ENCODE measurements at regions not wholly inside any gene's neighbourhood (a gene's known extent, or its start where the extent isn't known, plus 50 kb on each side); places are given as distances from the start of the nearest gene placed in this dataset.
A peak's percentile ranks its signal among the peaks of the same experiment; 100 is the strongest.
"Not testable (repeated sequence)": the region's sequence is repeated elsewhere in the genome, so short reads cannot be mapped to it uniquely, and the experiment has no call there.

- no peak for DNase-seq
Measured at GRCh38 chr13:86425170-86425815, 626.1 kb upstream of the SLITRK6 start.

GRCh38 chr13:86426437-86426836 lies 627.2 kb upstream of the SLITRK6 start:
- DNase-seq: no peak

DNA sequence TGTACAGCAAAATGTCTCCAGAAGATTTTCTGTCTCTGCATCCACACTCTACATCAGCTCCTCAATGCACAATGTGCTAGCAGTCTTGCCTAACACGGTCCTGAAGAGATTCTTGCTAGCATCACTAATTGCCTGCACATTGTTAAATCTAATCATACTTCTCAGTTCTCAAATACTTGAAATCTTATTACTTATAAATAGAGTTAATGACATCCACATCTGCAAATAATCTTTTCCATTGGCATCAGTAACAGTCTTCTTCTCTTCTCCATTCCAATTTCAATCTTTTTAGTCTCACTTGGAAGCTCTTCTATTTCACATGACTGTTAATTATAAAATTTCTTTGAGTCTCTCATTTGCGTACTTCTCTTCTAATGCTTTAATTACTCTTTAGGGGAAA lies 630.5 kb upstream of the SLITRK6 start:
- DNase-seq: no peak

DNA sequence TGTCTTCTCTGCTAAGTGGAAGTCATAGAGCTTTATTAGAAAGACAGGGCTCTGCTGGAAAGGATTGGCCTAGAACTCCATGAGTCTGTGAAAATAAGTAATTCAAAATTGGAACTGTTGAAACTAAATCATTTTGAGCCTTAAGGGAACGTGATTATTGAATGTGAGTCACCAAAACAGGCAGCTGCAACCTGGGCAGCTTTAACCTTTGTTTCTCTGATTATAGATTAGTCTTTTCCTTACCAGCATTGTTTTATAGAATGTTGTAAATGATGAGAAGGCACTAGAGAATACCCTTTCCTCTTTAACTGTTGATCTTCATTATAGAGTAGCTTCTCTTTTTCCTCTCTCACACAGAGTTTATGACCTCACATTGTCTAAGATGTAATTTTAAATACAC lies 638.8 kb upstream of the SLITRK6 start:
- DNase-seq: no peak

- no peak for DNase-seq
Measured at GRCh38 chr13:86445206-86445605, 646.0 kb upstream of the SLITRK6 start.

DNA sequence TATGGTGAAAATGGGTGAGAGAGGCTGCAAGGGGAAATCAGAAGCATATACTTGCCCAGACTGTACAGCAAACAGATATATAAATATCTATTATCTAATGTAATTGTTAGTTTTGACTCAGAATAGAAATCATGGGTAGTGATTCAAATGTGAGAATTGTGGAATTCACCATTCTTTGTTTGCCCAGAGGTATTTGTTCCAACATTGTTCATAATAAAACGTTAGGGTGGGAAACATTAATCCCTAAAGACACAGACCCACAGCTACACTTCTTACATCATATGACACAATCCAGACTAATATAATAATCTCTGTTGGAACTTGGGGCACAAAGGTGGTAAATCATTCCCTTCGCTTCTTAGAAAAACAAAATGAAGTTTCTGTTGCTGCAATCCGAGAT lies 646.5 kb upstream of the SLITRK6 start:
- DNase-seq: no peak

- DNase-seq: peak in 3 of 51 donors; percentile 5 to 30 (median 9)
Measured at GRCh38 chr13:86446311-86446710, 647.1 kb upstream of the SLITRK6 start.

DNA sequence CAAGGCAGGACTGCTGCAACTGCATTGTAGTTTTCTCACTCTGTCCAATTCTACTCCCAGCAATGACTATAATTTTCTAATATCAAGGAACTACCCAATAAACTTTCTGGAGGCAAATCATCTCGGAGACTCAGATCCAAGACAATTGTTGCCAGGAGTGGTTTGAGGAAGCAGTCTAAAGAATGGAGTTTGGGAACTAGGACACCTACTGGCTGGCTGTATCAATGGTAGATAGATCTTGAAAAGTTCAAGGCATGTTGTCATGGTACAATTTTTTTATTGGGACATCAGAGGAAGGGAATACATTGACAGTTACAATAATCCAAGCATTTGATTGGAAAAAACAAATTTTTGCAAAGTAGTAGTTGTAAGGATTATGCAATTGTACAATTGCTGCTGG lies 648.3 kb upstream of the SLITRK6 start:
- no peak for DNase-seq

- no peak for DNase-seq
Measured at GRCh38 chr13:86462011-86462410, 662.8 kb upstream of the SLITRK6 start.

GRCh38 chr13:86464193-86464592 lies 665.0 kb upstream of the SLITRK6 start:
- DNase-seq: no peak

DNA sequence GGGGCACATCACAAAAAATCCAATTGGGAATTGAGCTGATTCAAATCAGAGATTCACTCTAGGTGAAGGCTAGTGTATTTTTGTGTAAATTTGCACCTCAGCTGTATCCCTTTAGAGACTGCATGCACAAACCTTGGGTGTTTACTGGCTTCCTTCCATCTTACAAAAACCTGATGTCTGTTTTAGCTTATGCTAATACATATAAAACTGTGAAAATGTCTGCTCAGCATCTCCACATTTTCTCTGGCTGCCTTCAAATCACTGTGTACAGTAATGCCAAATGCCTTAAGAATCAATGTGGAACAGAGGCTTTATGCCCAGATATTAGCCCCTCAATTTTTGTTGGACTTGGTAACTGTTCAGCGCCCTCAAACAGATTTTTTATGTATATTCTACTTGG lies 675.8 kb upstream of the SLITRK6 start:
- no peak for DNase-seq

DNA sequence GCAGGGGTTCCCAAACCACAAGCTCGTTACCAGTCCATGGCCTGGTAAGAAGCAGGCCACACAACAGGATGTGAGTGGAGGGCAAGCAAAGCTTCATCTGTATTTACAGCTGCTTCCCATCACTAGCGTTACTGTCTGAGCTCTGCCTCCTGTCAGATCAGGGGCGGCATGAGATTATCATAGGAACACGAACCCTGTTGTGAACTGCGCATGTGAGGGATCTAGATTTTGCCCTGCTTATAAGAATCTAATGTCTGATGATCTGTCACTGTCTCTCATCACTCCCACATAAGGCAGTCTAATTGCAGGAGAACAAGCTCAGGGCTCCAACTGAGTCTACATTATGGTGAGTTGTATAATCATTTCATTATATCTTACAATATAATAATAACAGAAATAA lies 677.4 kb upstream of the SLITRK6 start:
- DNase-seq: no peak

DNA sequence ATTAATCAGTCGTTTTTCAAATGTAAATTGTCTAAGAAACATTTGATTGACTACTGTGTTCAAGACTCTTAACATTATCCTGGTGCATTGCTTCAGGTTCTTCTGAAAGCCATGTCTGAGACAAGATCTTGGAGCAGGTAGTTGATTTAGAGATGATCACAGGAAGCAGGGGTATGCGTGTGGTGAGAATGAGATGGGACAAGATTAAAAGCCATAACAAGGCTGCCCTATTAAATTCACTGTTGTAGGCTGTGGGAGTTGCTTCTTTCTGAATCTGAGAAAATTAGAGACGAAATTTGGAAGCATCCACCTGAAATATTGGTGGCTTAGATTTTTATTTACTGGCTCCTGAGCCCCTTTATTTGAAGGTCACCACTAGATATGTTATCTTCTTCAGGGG lies 687.4 kb upstream of the SLITRK6 start:
- no peak for DNase-seq

DNA sequence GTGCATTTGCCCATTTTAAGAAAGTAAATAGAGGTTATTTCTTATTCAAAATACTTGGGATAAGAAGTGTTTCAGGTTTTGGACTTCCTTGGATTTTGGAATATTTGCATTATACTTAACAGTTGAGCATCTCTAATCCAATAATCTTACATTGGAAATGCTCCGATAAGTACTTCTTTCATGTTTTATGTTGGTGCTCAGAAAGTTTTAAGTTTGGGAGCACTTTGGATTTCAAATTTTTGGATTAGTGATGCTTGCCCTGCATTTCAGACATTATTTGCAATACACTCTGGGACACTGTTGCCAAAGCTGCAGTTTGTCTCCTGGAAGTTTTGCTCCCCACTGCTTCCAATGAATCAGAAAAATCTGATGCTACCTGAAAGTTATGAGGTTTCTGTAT lies 691.9 kb upstream of the SLITRK6 start:
- DNase-seq: no peak

DNA sequence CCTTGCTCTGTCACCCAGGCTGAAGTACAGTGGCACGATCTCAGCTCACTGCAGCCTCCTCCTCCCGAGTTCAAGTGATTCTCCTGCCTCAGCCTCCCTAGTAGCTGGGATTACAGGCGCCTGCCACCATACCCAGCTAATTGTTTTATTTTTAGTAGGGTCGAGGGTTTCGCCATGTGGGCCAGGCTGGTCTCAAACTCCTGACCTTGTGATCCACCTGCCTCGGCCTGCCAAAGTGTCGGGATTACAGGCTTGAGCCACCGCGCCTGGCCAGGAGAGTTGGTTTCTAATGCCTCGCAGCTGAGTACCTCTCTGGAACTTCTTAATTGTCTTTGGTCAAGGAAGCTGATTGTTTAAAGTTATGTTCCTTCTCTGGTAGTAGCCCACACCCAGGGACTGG lies 702.7 kb upstream of the SLITRK6 start:
- not testable (repeated sequence) for DNase-seq

GRCh38 chr13:86510792-86511191 lies 711.6 kb upstream of the SLITRK6 start:
- no peak for DNase-seq

GRCh38 chr13:86541461-86541860 lies 742.2 kb upstream of the SLITRK6 start:
- DNase-seq: no peak

- no peak for DNase-seq
Measured at GRCh38 chr13:86554066-86554465, 754.8 kb upstream of the SLITRK6 start.

DNA sequence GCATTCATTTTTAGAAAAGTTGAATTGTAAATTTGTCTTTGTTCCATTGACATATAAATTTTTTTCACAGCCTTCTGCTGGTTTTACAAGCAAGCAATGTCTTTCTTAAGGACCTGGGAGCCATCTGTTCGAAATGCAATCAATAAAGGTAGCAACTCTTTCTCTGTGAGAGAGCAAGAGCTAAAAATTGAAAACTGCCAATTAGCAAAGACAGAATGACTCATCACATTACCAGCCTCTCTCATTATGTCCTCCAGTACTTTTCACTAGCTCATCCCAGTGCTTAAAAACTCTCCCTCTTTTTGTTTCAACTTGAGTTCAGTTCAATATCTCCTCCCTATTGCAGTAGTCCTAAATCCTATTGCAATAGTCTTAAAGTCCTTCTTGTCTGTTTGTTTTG lies 760.7 kb upstream of the SLITRK6 start:
- DNase-seq: no peak

- no peak for DNase-seq
Measured at GRCh38 chr13:86562866-86563265, 763.6 kb upstream of the SLITRK6 start.

DNA sequence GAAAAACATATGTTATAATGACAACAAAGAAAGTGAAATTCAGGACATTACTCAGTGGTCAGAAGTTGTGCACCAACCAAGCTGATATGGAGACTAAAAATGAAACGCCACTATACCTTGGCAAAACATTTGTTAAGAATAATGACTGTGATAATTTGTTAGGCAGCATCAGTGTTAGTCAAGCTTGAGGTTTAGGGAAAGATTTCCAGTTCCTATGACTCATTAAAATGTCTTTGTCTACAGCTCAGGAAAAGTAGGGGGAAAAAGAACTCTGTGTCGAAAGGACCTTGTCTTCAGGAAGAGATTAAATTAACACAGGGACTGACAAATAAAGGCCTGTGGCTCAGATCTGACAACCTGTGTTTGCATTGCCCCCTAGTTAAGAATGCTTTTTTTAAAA lies 764.1 kb upstream of the SLITRK6 start:
- DNase-seq: no peak

- no peak for DNase-seq
Measured at GRCh38 chr13:86567119-86567518, 767.9 kb upstream of the SLITRK6 start.

GRCh38 chr13:86569119-86569518 lies 769.9 kb upstream of the SLITRK6 start:
- no peak for DNase-seq

- no peak for DNase-seq
Measured at GRCh38 chr13:86569974-86570373, 770.8 kb upstream of the SLITRK6 start.
